ENCODE measurements at regions not wholly inside any gene's neighbourhood (a gene's known extent, or its start where the extent isn't known, plus 50 kb on each side); places are given as distances from the start of the nearest gene placed in this dataset.
"Not testable (repeated sequence)": the region's sequence is repeated elsewhere in the genome, so short reads cannot be mapped to it uniquely, and the experiment has no call there.

- no peaks in the 10 kb centered on the region for H3K79me2 ChIP-seq (ENCODE audit: control insufficient read depth, insufficient read depth, low read length)
- no peaks in the 10 kb centered on the region for H4K20me1 ChIP-seq (ENCODE audit: control insufficient read depth, insufficient read depth)
- in situ Hi-C loops (cut with MboI): no loop called here
- 28% methylated on average over 1 of the region's 1 CpG for WGBS (ENCODE audit: insufficient coverage, insufficient replicate concordance, low lambda C conversion rate, missing lambda C conversion rate)
- intact Hi-C loops (cut with micrococcal nuclease; ENCODE audit: unreplicated experiment): no loop called here
- no peaks in the 10 kb centered on the region for H3K4me1 ChIP-seq (ENCODE audit: control insufficient read depth, insufficient read depth, low read length)
- ChIA-PET CTCF (interaction anchor here (0.7 kb wide), 1 partner anchor 57 kb away, joined by 3 read pairs; no protein-coding TSS in a partner anchor), POLR2A (no interaction called here), RAD21 (ENCODE audit: unreplicated experiment) (no interaction called here), SMC1A (ENCODE audit: uncharacterized antibody, unreplicated experiment) (no interaction called here)
- H3K9ac ChIP-seq (ENCODE audit: control insufficient read depth, insufficient read depth, low read length): no peak overlapping the region
- TF ChIP-seq RB1 (IDR thresholded peaks at IDR 0.05; ENCODE audit: borderline replicate concordance): no peak
- no peak for TF ChIP-seq CBFB (IDR thresholded peaks at IDR 0.05; ENCODE audit: low read depth)
- no peak for TF ChIP-seq MTA3 (IDR thresholded peaks at IDR 0.05; ENCODE audit: borderline replicate concordance, low read length)
- no peak for TF ChIP-seq IRF5 (IDR thresholded peaks at IDR 0.05; ENCODE audit: borderline replicate concordance)
- no peak for TF ChIP-seq ZNF274 (IDR thresholded peaks at IDR 0.05; ENCODE audit: insufficient read depth, insufficient read length)
- TF ChIP-seq CEBPB (IDR thresholded peaks at IDR 0.05; ENCODE audit: borderline replicate concordance in 1 of 2, low read depth in 2 of 2, low read length in 2 of 2): no peak
- TF ChIP-seq ZNF592 (IDR thresholded peaks at IDR 0.05): no peak
- no peak for TF ChIP-seq CREB1 (IDR thresholded peaks at IDR 0.05; ENCODE audit: low read depth)
- TF ChIP-seq STAT3 (IDR thresholded peaks at IDR 0.05; ENCODE audit: low read depth, low read length): no peak
- no peak for TF ChIP-seq RUNX3 (IDR thresholded peaks at IDR 0.05; ENCODE audit: low read length)
- TF ChIP-seq ZBED1 (IDR thresholded peaks at IDR 0.05; ENCODE audit: borderline replicate concordance): no peak
- TF ChIP-seq CBX5 (IDR thresholded peaks at IDR 0.05; ENCODE audit: low read depth): no peak
- TF ChIP-seq STAT1 (conservative IDR thresholded peaks at IDR 0.05): no peak
- no peak for TF ChIP-seq BACH1 (IDR thresholded peaks at IDR 0.05; ENCODE audit: borderline replicate concordance)
- no peak overlapping the region for H3K4me2 ChIP-seq (ENCODE audit: control insufficient read depth, insufficient read depth)
- H3K27me3 ChIP-seq (replicated peaks in 1 of 2; ENCODE audit: control insufficient read depth in 2 of 2, insufficient read depth in 2 of 2, low read length in 1 of 2): no peaks in the 10 kb centered on the region
- no TSS peak for BruUV-seq (replicated peaks)
- H3K27ac ChIP-seq (ENCODE audit: control insufficient read depth, insufficient read depth): no peak overlapping the region
- no peaks in the 10 kb centered on the region for H3K9me3 ChIP-seq (replicated peaks; ENCODE audit: control insufficient read depth, insufficient read depth, low read length)
- ATAC-seq (no peak), DNase-seq (ENCODE audit: low read depth, low spot score) (no peak), FAIRE-seq (no peak)
- no peak overlapping the region for H3K4me3 ChIP-seq
- H2AFZ ChIP-seq (ENCODE audit: control insufficient read depth, low read depth, low read length): no peak overlapping the region
- H3K36me3 ChIP-seq (ENCODE audit: control insufficient read depth in 2 of 2, insufficient read depth in 2 of 2, low read length in 1 of 2): no peaks in the 10 kb centered on the region
Observed at GRCh38 chr3:99295836-99296235, 342.6 kb upstream of the COL8A1 start.

GRCh38 chr3:99294092-99294491, 344.3 kb upstream of the COL8A1 start:
- H4K20me1 ChIP-seq (ENCODE audit: control insufficient read depth, insufficient read depth); H3K79me2 ChIP-seq (ENCODE audit: control insufficient read depth, insufficient read depth, low read length); ATAC-seq; H3K4me2 ChIP-seq (ENCODE audit: control insufficient read depth, insufficient read depth); FAIRE-seq; H3K9me3 ChIP-seq (replicated peaks; ENCODE audit: control insufficient read depth, insufficient read depth, low read length); BruUV-seq (replicated peaks); H3K27me3 ChIP-seq (replicated peaks in 1 of 2; ENCODE audit: control insufficient read depth in 2 of 2, insufficient read depth in 2 of 2, low read length in 1 of 2); H3K4me3 ChIP-seq; H2AFZ ChIP-seq (ENCODE audit: control insufficient read depth, low read depth, low read length); H3K9ac ChIP-seq (ENCODE audit: control insufficient read depth, insufficient read depth, low read length); DNase-seq (ENCODE audit: low read depth, low spot score); H3K36me3 ChIP-seq (ENCODE audit: control insufficient read depth in 2 of 2, insufficient read depth in 2 of 2, low read length in 1 of 2); H3K4me1 ChIP-seq (ENCODE audit: control insufficient read depth, insufficient read depth, low read length); POLR2A ChIA-PET; SMC1A ChIA-PET (ENCODE audit: uncharacterized antibody, unreplicated experiment); in situ Hi-C loops (cut with MboI); intact Hi-C loops (cut with micrococcal nuclease; ENCODE audit: unreplicated experiment); H3K27ac ChIP-seq (ENCODE audit: control insufficient read depth, insufficient read depth): not testable (repeated sequence)
- CTCF ChIA-PET: interaction anchor here (0.6 kb wide), 1 partner anchor 73 kb away, joined by 3 read pairs; no protein-coding TSS in a partner anchor
- 17% methylated on average over 8 of the region's 8 CpGs for WGBS (ENCODE audit: insufficient coverage, insufficient replicate concordance, low lambda C conversion rate, missing lambda C conversion rate)
- RAD21 ChIA-PET (ENCODE audit: unreplicated experiment): interaction anchor here (0.8 kb wide), 1 partner anchor 11 kb away, joined by 4 read pairs; no protein-coding TSS in a partner anchor
